ENCODE measurements at regions not wholly inside any gene's neighbourhood (a gene's known extent, or its start where the extent isn't known, plus 50 kb on each side); places are given as distances from the start of the nearest gene placed in this dataset.

DNA sequence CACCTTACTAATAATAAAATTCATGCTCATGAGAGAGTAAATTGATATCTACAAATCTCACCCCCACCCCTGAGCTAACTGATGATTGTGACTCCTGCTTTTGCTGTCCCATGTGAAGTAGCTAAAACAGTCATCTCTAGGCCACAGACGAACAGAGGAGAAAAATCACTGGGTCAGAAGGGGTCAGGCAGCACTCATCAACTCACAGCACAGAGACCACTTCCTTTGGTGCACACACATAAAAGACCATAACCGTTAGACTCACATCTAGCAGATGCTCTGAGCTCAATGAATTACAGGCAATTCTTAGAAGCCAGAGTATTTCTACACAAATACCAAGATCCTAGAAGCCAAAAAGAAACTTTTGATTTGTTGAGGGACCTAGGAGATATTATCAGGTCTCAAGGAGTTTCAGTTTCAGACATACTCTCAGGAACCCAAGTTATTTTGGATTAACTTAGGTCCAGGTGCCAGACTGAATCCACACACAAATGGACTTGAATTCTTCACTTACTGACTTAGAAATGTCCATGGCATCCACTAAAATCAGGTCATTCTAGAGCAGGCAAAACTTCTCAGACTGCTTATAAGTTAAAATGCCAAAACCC lies 65.0 kb upstream of the TES start:
- no peak for DNase-seq (ENCODE audit: low read depth, low spot score)

DNA sequence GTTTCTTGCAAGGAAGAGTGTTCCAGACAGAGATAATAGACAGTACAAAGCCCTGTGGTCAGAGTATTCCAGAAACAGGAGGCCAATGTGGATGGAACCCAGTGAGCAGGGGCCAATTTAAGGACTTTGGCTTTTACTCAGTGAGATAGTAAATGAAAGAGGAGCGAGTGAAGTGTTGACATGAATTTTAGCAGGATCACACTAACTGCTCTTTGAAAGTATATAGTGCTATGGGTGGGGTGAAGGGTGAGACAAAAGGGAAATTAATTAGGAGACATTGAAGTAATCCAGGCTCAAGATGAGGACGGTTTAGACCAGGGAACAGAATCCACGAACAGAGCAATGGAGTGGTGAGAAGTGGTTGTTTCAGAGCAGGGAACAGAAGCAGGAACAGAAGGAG lies 62.2 kb upstream of the TES start:
- DNase-seq (ENCODE audit: low read depth, low spot score), result no peak

GRCh38 chr7:116148626-116149025 lies 61.7 kb upstream of the TES start:
- DNase-seq (ENCODE audit: low read depth, low spot score), result no peak

DNA sequence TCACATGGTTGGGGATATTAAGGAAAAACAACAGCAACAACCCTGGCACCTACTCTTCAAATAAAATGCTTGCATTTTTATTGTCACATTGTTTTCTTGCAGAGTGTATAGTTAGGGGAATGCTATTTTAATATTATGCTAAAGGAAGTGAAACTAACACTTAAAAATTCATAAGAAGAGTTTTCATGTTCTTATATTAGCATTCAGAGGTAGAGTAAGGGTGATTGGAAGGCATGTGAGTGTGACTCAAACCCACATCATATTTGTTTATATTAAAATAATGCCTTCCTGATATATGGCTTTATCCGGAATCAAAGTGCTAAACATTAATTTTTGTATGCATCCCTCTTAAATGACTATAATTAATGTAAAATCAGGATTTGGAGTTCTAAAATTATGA lies 59.8 kb upstream of the TES start:
- DNase-seq (ENCODE audit: low read depth, low spot score), result no peak

- no peak for DNase-seq (ENCODE audit: low read depth, low spot score)
Observed at GRCh38 chr7:116152276-116152675, 58.1 kb upstream of the TES start.

DNA sequence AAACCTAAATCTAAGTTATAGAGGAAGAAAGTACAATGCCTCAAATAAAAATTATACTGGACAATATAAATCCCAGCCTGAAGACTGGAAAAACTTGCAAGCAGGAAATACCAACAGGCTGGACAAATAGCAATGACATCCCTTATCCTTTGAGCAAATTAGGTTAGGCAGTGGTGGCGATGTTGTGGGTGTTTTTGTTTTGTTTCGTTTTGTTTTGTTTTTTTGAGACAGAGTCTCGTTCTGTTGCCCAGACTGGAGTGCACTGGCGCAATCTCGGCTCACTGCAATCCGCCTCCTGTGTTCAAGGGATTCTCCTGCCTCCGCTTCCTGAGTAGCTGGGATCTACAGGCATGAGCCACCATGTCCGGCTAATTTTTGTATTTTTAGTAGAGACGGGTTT lies 57.3 kb upstream of the TES start:
- DNase-seq (ENCODE audit: low read depth, low spot score), result no peak

GRCh38 chr7:116159711-116160110 lies 50.6 kb upstream of the TES start:
- no peak for DNase-seq (ENCODE audit: low read depth, low spot score)
